Prostate gland (tissue), 2 donors: ENCODE measurements at regions not wholly inside any gene's neighbourhood (a gene's known extent, or its start where the extent isn't known, plus 50 kb on each side); places are given as distances from the start of the nearest gene placed in this dataset.

Experiments used
- DNase-seq: peaks from one replicate; pipeline ENCODE4 v3.0.0-alpha.2; 2019; ENCODE audit warnings: low spot score
- H3K27ac ChIP-seq, 2 donors: fragments of 200-600 bp; sonication (generic); 2 replicates each; pipeline ENCODE4 v1.5.1; 2017 to 2019
- H3K27me3 ChIP-seq: fragments of 200-600 bp; sonication (generic); replicated peaks from 2 replicates; pipeline ENCODE4 v1.5.1; 2019; ENCODE audit not compliant: insufficient read depth
- H3K36me3 ChIP-seq, 2 donors: fragments of 200-600 bp; sonication (generic); 1 replicate in 1 of 2; 2 replicates in 1 of 2; pipeline versions ENCODE4 v1.5.1 to v1.8.1; 2017 to 2019
- H3K4me1 ChIP-seq: fragments of 200-600 bp; sonication (generic); replicated peaks from 2 replicates; pipeline ENCODE4 v1.5.1; 2019
- H3K4me3 ChIP-seq, 2 donors: fragments of 200-600 bp; sonication (generic); 2 replicates each; pipeline ENCODE4 v1.5.1; 2017 to 2019
- H3K9me3 ChIP-seq: fragments of 200-600 bp; sonication (generic); 2 replicates; pipeline ENCODE4 v1.5.1; 2017
- POLR2A ChIP-seq: fragments of 450-650 bp; IDR thresholded peaks from one replicate; pipeline ENCODE4 v1.6.1; 2016; ENCODE audit warnings: antibody characterized with exemption, mild to moderate bottlenecking
- POLR2AphosphoS5 ChIP-seq: sonication (generic); formaldehyde crosslinking; IDR thresholded peaks from one replicate; pipeline ENCODE4 v1.6.1; 2017; ENCODE audit warnings: antibody characterized with exemption
- WGBS: methylation state at CpG from one replicate; pipeline ENCODE4 v1.1.5; 2018; 5-methylcytosine and 5-hydroxymethylcytosine counted together
- intact Hi-C: fragments of 100-400 bp; cut with DNase I; formaldehyde crosslinking; loops from one replicate; pipeline ENCODE4 v1.14.2; 2022
- TF ChIP-seq, protein P1 (sequence below), 4 experiments: fragments of 200-600 bp in 2 of 4; fragments of 450-650 bp in 2 of 4; sonication (generic) in 2 of 4; IDR thresholded peaks; 1 replicate in 3 of 4; 2 replicates in 1 of 4; pipeline ENCODE4 v1.5.1; 2016 to 2019; ENCODE audit warnings: antibody characterized with exemption in 4 of 4, mild to moderate bottlenecking in 2 of 4, moderate library complexity in 2 of 4

- no peak for DNase-seq
- intact Hi-C loops = no loop called here
- WGBS = 58% methylated on average over 3 of the region's 3 CpGs
- H3K27ac ChIP-seq = no peak overlapping the region
- no peaks in the 10 kb centered on the region for H3K27me3 ChIP-seq
- no peaks in the 10 kb centered on the region for H3K9me3 ChIP-seq
- H3K36me3 ChIP-seq = no peaks in the 10 kb centered on the region
- no peak overlapping the region for H3K4me3 ChIP-seq
- H3K4me1 ChIP-seq = no peaks in the 10 kb centered on the region
- TF ChIP-seq POLR2AphosphoS5 (no peak), POLR2A (no peak)
- TF ChIP-seq, protein P1, sequence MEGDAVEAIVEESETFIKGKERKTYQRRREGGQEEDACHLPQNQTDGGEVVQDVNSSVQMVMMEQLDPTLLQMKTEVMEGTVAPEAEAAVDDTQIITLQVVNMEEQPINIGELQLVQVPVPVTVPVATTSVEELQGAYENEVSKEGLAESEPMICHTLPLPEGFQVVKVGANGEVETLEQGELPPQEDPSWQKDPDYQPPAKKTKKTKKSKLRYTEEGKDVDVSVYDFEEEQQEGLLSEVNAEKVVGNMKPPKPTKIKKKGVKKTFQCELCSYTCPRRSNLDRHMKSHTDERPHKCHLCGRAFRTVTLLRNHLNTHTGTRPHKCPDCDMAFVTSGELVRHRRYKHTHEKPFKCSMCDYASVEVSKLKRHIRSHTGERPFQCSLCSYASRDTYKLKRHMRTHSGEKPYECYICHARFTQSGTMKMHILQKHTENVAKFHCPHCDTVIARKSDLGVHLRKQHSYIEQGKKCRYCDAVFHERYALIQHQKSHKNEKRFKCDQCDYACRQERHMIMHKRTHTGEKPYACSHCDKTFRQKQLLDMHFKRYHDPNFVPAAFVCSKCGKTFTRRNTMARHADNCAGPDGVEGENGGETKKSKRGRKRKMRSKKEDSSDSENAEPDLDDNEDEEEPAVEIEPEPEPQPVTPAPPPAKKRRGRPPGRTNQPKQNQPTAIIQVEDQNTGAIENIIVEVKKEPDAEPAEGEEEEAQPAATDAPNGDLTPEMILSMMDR (IDR thresholded peaks at IDR 0.05) = no peak
Measured at GRCh38 chr3:22244761-22245521, 493.9 kb upstream of the ZNF385D start.

- no peak overlapping the region for H3K27ac ChIP-seq
- no peak overlapping the region for H3K4me3 ChIP-seq
- no peaks in the 10 kb centered on the region for H3K36me3 ChIP-seq
- intact Hi-C loops = no loop called here
- no peaks in the 10 kb centered on the region for H3K27me3 ChIP-seq
- no peak for DNase-seq
- no peaks in the 10 kb centered on the region for H3K4me1 ChIP-seq
- TF ChIP-seq, protein P1 (IDR thresholded peaks at IDR 0.05) = no peak
- TF ChIP-seq POLR2A (no peak), POLR2AphosphoS5 (no peak)
- 76% methylated on average over 3 of the region's 3 CpGs for WGBS
- H3K9me3 ChIP-seq = no peaks in the 10 kb centered on the region
Measured at GRCh38 chr3:22245811-22246583, 495.0 kb upstream of the ZNF385D start.

GRCh38 chr3:22249658-22250057 is 498.6 kb upstream of the ZNF385D start:
- H3K36me3 ChIP-seq = no peaks in the 10 kb centered on the region
- H3K4me1 ChIP-seq = no peaks in the 10 kb centered on the region
- H3K9me3 ChIP-seq = no peaks in the 10 kb centered on the region
- DNase-seq = no peak
- no peak overlapping the region for H3K4me3 ChIP-seq
- TF ChIP-seq POLR2A (no peak), POLR2AphosphoS5 (no peak)
- TF ChIP-seq, protein P1 (IDR thresholded peaks at IDR 0.05) = no peak
- no peak overlapping the region for H3K27ac ChIP-seq
- H3K27me3 ChIP-seq = no peaks in the 10 kb centered on the region
- intact Hi-C loops = no loop called here

GRCh38 chr3:22257252-22257651 is 506.2 kb upstream of the ZNF385D start:
- no peak for DNase-seq
- intact Hi-C loops = no loop called here
- 88% methylated on average over 2 of the region's 2 CpGs for WGBS
- Histone ChIP-seq H3K27ac (no peak overlapping the region), H3K4me3 (no peak overlapping the region), H3K36me3 (no peaks in the 10 kb centered on the region), H3K9me3 (no peaks in the 10 kb centered on the region), H3K4me1 (no peaks in the 10 kb centered on the region), H3K27me3 (no peaks in the 10 kb centered on the region)
- TF ChIP-seq POLR2A (no peak), POLR2AphosphoS5 (no peak)
- TF ChIP-seq, protein P1 (IDR thresholded peaks at IDR 0.05) = no peak
